NB4 (cell line): ENCODE measurements at regions not wholly inside any gene's neighbourhood (a gene's known extent, or its start where the extent isn't known, plus 50 kb on each side); places are given as distances from the start of the nearest gene placed in this dataset.

Source experiments
- DNase-seq: peaks from one replicate; pipeline ENCODE4 v3.0.0; 2010; ENCODE audit warnings: low read depth
- H3K4me3 ChIP-seq: one replicate; pipeline ENCODE4 v1.5.1; 2011; ENCODE audit warnings: mild to moderate bottlenecking, low read depth, low read length, moderate library complexity
- CTCF ChIP-seq: IDR thresholded peaks from one replicate; pipeline ENCODE4 v1.5.1; 2012; ENCODE audit warnings: low read depth, low read length
- MAX ChIP-seq: IDR thresholded peaks from 2 replicates; pipeline ENCODE4 v1.6.1; 2011; ENCODE audit warnings: low read depth, low read length
- MYC ChIP-seq: IDR thresholded peaks from 2 replicates; pipeline ENCODE4 v1.6.1; 2011; ENCODE audit warnings: low read depth, low read length
- POLR2A ChIP-seq: IDR thresholded peaks from 2 replicates; pipeline ENCODE4 v1.6.1; 2011; ENCODE audit warnings: mild to moderate bottlenecking; ENCODE audit not compliant: insufficient read length; ENCODE audit errors: extremely low read depth

GRCh38 chr10:129321727-129322126, 145.3 kb upstream of the MGMT start:
- TF ChIP-seq MAX (no peak), CTCF (no peak)
- no peak for DNase-seq
- H3K4me3 ChIP-seq, result no peak overlapping the region

- no peak for DNase-seq
- TF ChIP-seq MYC (no peak), MAX (no peak), POLR2A (no peak), CTCF (no peak)
- no peak overlapping the region for H3K4me3 ChIP-seq
Measured at GRCh38 chr10:129322933-129323820, 143.9 kb upstream of the MGMT start.

GRCh38 chr10:129323879-129324278, 143.2 kb upstream of the MGMT start:
- DNase-seq, result no peak
- TF ChIP-seq CTCF, result no peak
- no peak for TF ChIP-seq MYC
- TF ChIP-seq MAX, result no peak
- no peak for TF ChIP-seq POLR2A
- no peak overlapping the region for H3K4me3 ChIP-seq

- no peak overlapping the region for H3K4me3 ChIP-seq
- TF ChIP-seq MAX, result no peak
- no peak for TF ChIP-seq POLR2A
- TF ChIP-seq CTCF, result no peak
- no peak for TF ChIP-seq MYC
- DNase-seq, result no peak
Measured at GRCh38 chr10:129325893-129326292, 141.1 kb upstream of the MGMT start.

GRCh38 chr10:129328546-129328945, 138.5 kb upstream of the MGMT start:
- no peak for DNase-seq
- H3K4me3 ChIP-seq, result no peak overlapping the region
- no peak for TF ChIP-seq MYC
- TF ChIP-seq POLR2A, result no peak
- no peak for TF ChIP-seq MAX
- TF ChIP-seq CTCF, result no peak
